GM18499 (cell line): ENCODE measurements at regions not wholly inside any gene's neighbourhood (a gene's known extent, or its start where the extent isn't known, plus 50 kb on each side); places are given as distances from the start of the nearest gene placed in this dataset.

ENCODE experiments used
- ATAC-seq: cut with Tn5 transposase; IDR thresholded peaks from one replicate; pipeline ENCODE4 v1.9.1; 2021; ENCODE audit warnings: moderate number of reproducible peaks; ENCODE audit not compliant: insufficient read depth, unreplicated experiment

DNA sequence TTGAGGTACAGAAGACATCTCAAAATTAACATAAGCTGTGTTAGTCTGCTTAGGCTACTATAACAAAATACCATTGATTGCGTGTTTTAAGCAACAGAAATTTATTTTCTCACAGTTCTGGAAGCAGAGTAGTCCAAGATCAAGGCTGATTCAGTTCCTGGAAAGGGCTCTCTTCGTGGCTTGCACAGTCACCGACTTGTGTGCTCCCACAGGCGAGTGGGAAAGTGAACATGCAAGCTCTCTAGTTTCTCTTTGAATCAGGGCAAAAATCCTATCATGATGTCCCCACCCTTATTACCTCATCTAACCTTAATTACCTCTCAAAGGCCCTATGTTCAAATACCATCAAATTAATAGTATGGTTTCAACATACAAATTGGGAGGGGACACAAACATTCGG, 505.9 kb downstream of the ZIC1 start:
- ATAC-seq, result no peak

DNA sequence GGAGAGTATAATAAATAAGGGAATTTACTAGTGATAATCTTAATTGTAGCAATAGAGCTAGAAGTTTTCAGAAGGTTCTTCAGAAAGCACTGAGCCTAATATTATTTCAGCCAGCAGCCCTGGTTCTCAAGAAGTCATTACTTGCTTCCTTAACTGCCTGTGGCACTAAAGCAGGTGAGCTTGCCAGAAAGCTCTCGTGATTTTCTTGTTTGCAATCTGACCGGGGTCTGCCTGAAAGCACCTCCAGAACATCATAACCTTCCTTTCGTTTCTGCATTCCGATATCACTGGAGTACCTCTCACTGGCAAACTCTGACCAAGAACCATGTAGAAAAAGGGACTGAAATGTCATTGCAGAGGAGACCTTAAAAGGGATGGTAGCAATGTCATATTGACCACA, 510.3 kb downstream of the ZIC1 start:
- ATAC-seq, result no peak

DNA sequence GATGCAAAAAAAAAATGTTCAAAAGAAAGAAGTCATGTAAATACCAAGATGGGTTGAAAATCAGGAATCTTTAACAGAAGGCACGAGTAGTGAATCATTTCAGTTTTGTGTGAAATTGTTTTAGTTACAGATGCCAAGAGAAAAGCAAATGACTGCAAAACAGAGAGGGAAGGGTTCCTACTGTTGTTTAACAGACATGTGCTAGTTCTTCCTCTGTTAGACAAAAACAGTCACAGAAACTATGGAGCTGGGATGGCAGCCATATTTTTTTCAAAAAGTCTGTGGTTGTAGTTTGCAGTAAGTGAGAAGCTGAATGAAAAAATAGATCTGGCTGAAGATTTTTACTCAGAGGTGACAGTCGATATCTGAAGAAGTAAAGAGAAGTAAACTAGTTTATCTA, 511.9 kb downstream of the ZIC1 start:
- no peak for ATAC-seq

DNA sequence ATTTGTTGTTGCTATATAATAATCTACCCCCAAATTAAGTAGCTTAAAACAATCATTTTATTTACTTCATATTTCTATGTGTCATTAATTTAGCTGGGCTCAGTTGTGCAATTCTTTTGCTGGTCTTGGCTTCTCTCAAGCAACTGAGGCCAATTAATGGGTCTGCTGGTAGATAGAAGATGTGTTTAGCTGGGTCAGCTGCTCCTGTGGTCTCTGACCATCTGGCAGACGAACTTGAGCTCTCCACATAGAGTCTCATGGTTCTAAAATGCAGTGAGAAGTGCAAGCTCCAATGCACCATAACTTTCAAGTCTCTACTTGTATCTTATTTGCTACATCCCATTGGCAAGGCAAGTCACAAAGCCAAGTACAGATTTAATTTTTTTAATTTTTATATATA, 515.6 kb downstream of the ZIC1 start:
- ATAC-seq, result no peak

DNA sequence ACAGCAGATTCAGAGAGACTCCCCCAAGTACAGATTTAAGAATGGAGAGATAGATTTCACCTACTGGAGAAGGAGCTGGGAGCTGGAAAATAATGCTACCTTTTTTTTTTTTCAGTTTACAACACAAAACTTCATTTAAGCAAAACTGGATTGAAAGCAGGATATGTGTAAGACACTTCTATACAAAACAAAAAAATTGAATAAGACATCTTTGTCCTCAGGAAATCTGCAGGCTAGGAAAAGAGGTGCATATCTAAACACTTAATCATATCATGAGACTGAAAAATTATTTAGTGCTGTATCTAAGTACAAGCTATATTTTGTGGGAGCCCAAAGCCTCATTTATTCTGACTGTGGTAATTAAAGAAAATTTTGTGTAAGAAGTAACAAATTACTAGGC, 516.1 kb downstream of the ZIC1 start:
- no peak for ATAC-seq

DNA sequence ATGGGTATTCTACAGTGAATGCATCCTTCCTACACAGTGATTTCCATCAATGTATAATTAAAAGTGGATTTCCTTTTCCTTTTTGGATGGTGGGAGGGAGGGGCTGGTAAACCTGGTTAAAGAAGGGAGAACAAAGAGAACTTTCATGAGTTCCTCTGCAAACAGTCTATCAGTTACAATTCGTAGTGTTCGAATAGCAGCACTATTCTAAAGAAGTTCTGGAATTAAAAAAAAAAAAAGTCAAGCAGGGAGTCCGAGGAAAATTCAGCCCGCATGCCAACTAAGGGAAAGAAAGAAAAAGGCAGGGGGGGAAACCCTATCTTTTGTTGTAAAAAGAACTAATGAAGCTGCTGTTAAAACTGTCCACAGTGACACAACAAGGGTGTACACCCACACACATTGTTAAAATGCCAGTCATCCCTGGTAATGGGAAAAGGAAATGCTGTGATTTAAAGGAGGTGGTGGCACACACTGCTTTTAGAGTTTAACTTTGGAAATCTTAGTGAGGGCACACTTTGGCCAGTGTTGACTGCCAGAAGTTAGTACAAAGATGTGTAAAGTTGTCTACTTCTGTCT, 521.2 kb downstream of the ZIC1 start:
- ATAC-seq, result no peak

DNA sequence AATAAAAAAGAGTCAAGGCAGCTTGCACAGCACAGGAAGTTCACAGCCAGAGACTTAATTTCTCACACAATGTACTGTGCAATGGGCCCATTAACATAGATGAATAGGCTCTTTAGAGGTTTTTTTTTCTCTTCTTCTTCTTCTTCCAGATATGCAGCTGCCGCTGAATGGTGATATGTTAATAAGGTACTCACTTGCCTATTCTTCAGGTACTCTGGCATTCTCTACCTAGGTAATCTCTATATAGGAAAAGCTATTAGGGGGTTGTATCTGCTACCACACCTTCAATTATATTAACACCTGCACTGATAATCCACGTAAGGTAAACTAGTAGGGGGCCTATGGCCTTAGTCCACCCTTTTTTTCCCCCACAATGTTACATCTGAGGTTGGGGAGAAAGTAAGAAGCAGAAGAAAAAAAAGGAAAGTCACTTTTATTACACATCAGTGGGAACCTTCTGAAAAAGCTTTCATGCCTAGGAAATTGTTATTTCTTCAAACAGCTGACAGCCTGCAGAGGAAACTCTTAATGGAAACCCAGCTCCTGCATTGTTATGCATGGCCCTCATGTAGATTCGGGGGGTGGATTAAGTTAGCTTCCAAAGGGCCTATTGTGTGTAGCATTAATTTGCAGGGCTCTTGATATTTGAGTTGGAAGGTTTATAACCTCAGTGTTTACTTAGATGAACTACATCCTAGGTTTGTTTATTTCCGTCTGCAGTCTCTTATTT, 525.5 kb downstream of the ZIC1 start:
- ATAC-seq, result no peak

DNA sequence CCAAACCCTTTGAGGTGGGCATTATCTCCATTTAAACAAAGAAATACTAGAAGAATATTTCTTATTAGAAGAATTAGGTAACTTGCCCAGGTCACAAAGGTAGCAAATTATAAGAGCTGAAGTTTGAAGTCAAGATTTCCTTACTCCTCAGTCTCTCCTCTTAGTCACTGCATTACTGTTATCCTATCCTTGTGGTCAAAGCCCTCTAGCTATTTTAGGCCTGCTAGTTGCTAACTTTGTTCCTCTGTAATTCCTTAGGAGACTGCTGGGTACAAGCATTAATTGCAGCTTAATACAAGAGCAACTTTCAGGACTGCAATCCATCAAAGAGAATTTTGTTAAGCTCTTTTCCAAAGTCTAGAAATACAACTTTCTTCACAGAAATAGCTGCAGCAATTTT, 528.2 kb downstream of the ZIC1 start:
- no peak for ATAC-seq

DNA sequence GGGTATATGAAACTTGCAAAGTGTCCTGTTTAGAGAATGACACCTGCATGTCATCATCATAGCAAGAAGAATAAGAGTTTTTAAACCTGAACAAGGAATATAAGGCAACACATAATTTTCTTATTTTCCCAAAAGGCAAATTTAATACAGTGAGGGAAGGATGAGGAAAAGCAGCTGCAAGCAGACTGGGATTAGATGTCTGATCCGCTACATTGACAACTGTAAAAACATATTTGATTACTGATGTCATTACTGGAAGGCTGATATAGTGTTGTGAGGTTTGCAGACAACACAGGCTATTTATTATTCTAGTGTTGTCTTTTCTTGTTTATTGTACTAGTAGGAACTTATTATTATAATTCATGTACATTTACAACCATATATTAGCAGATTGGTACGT, 528.7 kb downstream of the ZIC1 start:
- no peak for ATAC-seq

DNA sequence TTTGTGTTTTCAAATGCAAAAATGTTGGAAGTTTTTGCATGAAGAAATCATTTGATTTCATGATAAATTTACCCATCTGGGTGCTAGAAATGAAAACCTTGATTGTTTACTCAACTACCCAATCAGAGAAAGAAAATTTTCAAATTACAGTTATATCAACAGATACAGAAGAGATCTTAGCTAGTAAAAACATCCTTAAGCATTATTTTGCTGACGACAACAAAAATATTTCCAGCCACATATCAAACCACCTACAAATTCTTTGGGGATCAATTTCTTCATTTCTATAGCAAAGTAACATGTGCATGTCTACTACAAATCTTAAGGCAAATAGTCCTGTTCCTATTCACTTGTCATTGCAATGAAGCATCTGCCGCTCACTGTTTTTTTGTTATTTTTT, 530.3 kb downstream of the ZIC1 start:
- no peak for ATAC-seq

DNA sequence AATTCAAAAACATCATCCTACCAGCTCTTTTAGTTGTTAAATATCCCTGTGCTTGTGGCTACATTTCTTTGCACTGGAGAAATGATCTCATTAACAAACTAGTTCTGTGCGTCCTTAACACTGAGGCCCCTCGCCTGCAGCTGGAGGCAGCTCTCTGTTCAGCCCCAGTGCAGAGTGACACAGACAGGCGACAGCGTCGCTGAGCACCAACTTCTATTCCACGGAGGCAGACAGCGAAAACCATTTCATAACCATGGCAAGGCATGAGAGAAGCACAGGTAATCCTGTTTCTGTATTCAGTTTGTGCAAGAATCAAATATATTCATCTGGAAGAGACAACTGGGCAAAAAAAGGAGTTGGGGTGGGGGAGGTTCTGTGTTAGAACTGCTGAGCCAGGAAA, 530.7 kb downstream of the ZIC1 start:
- ATAC-seq, result no peak

DNA sequence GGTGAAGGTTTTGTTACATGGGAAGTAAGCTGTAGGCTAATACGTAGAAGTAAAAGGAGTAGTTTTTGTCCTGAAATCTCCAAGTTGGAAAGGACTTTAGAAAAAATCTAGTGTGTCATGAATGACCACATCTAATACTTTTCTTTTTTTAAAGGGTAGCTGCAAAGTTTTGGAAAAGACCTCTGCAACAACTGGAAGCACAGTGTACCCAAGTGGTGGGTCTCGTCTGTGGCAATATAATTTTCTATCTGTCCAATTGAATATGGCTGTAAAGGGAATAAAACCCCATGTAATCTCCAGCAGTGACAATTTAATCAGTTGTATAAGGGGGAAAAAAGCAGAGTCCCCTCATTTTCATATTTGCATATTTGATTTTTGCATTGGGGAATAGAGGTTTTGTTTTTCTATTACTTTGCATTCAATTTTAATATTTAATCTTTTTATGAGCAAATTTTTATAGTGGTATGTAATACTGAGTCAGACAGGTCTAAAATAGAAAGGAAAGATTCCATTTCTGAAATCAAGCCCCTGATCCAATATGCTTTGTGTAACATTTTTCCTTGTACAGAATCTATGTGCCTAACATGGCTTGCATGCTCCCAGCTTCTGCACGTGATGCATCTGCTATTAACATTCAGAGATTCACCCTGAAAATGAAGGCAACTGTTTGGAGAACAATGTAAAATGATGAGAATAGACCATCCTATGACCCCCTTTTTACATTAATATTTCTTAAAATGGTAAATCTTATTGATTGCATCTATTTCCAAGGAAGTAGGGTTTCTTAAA, 531.4 kb downstream of the ZIC1 start:
- ATAC-seq, result no peak

DNA sequence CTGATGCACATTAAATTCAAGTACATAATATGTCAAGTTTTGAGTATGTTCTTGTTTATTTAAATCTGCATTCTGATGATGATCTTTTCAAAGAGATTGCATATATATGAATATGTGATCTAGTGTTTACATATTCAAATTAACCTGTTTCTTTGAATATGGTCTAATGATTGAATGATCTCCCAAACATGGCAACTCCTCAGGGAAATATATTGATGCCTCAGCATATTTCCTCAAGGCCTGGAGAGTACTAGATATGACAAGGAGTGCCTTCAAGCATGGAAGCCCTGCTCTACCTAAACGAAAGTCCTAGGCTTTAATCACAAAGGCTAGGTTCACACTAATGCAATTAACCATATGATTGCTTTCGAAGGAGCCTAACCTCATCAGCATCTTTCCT, 532.8 kb downstream of the ZIC1 start:
- ATAC-seq, result no peak

DNA sequence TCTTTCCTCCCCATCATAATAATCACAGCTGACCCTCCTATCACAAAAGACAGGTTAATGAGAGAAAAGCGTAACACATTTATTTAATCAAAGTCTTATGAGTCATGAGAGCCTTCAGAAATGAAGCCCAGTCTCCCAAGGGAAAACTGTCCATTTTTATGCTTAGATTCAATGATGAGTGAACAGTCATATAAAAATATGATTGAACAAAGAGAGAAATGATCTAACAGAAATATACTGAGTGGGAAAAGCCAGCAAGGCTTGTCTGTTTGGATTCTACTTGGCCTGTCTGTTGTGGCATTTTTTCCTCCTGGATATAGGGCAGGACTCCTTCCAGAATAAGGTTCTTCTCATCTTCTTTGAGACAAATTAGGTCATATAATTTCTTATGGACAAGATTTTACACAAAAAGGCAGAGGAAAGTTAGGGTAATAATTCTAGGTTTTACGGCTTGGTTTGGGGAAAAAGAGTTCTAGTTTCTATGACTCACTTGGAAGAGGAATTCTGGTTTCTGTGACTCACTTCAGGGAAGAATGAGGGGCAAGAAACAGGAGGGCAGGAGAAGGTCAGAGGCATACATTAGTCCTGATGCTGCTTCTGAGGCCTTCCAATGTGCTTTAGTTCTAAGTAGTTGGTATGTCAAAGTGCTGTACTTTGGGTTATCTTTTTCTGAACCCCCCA, 534.2 kb downstream of the ZIC1 start:
- ATAC-seq, result no peak

DNA sequence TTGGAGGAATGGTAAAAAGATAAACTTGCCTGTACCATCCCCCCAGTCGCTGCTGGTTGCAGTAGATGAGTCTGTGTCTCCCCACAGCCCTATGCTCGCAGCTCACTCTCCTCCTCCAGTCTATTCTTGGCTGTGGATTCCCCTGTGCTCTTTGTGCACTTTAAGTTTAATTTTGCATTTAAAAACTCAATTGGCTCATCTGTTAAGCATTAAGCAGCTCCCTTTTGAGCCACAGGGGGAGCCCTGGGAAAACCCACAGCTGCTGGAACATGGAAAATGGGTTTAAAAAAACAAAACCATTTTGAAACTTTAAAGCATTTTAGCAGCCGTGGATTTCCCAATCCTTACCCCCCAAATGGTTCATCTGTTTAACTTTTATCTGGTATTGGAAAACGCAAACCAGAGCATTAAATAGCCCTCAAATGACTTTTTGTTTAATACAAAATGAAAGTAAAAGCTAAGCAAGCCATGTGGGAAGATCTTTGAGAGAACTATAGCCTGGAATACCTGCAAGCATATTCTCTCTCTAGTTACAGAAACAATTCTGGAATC, 536.9 kb downstream of the ZIC1 start:
- no peak for ATAC-seq

DNA sequence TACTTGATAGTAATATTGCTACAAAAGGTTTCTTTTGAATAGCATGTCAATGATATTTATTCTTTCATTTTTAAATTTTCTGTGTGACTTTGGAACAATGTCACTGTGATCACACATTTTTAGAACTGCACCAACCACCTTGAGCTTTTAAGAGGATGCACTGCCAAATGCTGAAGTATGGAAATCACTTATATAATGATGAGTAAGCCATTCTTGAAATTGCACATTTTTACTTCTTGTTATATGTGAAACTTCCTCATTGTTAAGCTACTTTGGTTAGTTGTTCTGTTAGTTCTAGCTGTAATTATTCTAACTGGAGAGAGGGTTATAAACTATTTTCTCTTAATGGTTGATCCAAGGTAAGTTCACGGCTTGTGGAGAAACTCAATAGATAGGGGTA, 547.5 kb downstream of the ZIC1 start:
- ATAC-seq, result no peak

DNA sequence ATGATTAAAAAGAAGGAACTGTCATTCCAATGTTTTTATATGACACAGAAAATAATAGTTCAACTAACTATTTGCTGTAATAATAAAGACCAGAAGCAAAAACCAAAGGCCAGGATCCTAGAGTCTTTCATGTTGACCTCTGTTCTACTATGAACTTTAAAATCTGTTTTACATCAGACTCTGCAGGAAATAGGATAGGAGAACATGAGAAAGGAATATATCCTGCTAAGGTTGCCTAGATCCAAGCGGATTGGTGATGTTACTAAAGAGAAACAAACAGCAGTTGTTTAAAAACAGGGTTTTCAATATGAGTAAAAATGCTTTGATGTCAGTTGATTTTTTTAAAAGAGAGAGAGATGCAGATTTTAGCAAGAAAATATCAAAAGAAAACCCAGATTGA, 549.6 kb downstream of the ZIC1 start:
- no peak for ATAC-seq

DNA sequence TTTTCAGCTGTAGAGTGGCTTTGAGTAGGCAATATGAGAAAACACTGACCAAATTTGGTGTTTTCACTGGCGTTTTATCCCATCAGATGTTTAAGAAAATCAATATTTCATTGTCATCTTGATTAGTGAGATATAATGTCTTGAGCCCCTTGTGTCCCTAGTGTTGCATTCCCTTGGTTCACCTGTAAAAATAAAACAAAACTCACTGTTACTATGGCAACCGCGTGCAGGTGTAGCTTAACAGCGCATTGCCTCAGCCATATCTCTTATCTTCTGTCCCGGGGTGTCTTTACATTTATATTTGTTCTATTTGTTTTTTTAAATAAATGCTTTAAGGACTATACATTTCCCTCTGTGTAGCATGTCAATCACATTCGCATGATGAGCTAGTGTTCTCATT, 551.6 kb downstream of the ZIC1 start:
- ATAC-seq, result no peak

DNA sequence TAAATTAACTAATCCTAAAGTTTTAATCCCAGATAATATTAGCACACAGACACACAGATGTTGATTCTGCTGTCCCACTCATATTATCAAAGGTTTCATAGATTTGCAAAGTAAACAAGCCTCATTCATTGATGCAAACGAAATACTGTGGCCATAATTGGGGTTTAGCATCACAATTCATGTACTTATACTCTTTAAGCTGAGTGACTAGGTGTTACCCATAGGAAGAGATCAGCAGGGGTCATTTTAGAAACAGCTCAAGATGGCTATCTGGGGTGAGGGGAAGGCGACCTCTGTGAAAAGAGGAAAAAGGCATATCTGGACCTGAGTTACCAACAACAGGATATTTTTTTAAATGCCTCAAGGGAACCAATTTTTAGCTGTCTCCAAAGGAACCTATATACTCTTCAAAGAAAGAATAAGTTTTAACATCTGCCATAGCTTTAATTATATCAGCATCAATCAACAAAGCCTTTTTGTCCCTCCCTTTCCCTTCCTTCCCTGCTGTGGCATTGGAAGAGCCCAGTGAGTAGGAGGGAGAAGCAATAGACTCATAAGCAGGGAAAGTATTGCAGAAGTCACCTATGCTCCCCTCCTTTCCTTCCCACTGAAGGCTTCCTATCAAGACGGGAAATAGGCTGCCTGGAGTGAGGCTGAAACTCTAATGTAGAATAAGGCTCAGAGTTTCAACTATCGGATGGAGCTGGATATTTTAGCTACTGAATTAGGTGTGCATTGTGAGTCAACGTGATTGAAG, 553.4 kb downstream of the ZIC1 start:
- ATAC-seq, result no peak

DNA sequence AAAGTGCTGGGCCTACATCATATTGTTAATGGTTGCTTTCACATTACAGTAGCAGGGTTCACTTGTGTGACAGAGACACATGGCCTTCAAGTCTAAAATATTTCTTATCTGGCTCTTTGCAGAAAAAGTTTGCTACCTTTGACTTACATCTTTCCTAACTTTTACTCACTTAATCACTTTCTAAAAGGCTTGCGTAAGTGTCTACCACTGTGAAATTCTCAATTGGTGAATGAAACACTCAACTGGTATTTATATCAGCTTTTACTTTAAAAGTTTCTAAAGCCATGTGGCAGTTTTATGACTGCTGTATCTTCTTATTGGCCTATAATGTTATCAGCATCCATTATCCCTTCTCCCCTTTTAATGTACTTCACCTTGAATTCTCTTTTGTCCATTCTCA, 554.5 kb downstream of the ZIC1 start:
- ATAC-seq, result no peak
